Lower leg skin (tissue), 4 donors: ENCODE measurements at regions not wholly inside any gene's neighbourhood (a gene's known extent, or its start where the extent isn't known, plus 50 kb on each side); places are given as distances from the start of the nearest gene placed in this dataset.

Experiments used
- DNase-seq, 2 donors: peaks; one replicate each; pipeline ENCODE4 v3.0.0-alpha.2; 2019; ENCODE audit warnings: low spot score in 2 of 2
- H3K4me3 ChIP-seq: fragments of 200-600 bp; sonication (generic); 2 replicates; pipeline ENCODE4 v1.5.1; 2017; ENCODE audit warnings: mild to moderate bottlenecking, low read depth; ENCODE audit not compliant: poor library complexity, severe bottlenecking
- CTCF ChIP-seq, 3 donors: fragments of 450-650 bp; IDR thresholded peaks; one replicate each; pipeline ENCODE4 v1.5.1; 2016; ENCODE audit warnings: antibody characterized with exemption in 3 of 3, mild to moderate bottlenecking in 3 of 3, moderate library complexity in 2 of 3
- POLR2A ChIP-seq, 2 donors: fragments of 450-650 bp; IDR thresholded peaks; one replicate each; pipeline ENCODE4 v1.6.1; 2016 to 2017; ENCODE audit warnings: antibody characterized with exemption in 2 of 2, mild to moderate bottlenecking in 1 of 2, moderate library complexity in 1 of 2
- WGBS, 2 donors: methylation state at CpG; one replicate each; pipeline ENCODE4 v1.1.5; 2018; 5-methylcytosine and 5-hydroxymethylcytosine counted together
- intact Hi-C: fragments of 100-400 bp; cut with DNase I; formaldehyde crosslinking; loops from one replicate; pipeline ENCODE4 v1.15.0; 2023; ENCODE audit warnings: low total_unique reads

- no peak overlapping the region for H3K4me3 ChIP-seq
- TF ChIP-seq CTCF (IDR thresholded peaks at IDR 0.05) = no peak
- no peak for TF ChIP-seq POLR2A (IDR thresholded peaks at IDR 0.05)
- DNase-seq = no peak
- intact Hi-C loops = no loop called here
- 49 to 74% methylated on average over 1 of the region's 1 CpG for WGBS, 2 donors
These were observed 149.7 kb downstream of the DKK1 start for GRCh38 chr10:52463826-52464225.

- intact Hi-C loops = no loop called here
- whole genome bisulfite sequencing, 2 donors = 83 to 86% methylated on average over 9 of the region's 9 CpGs
- H3K4me3 ChIP-seq = no peak overlapping the region
- no peak for DNase-seq
- TF ChIP-seq POLR2A (IDR thresholded peaks at IDR 0.05) = no peak
- no peak for TF ChIP-seq CTCF (IDR thresholded peaks at IDR 0.05)
These were observed 150.5 kb downstream of the DKK1 start for GRCh38 chr10:52464368-52465124.

- WGBS, 2 donors = 59 to 63% methylated on average over 3 of the region's 3 CpGs
- TF ChIP-seq POLR2A (IDR thresholded peaks at IDR 0.05) = no peak
- TF ChIP-seq CTCF (IDR thresholded peaks at IDR 0.05) = no peak
- intact Hi-C loops = no loop called here
- H3K4me3 ChIP-seq = no peak overlapping the region
- DNase-seq = no peak
These were observed 151.1 kb downstream of the DKK1 start for GRCh38 chr10:52465202-52465601.

GRCh38 chr10:52466464-52466863, 152.4 kb downstream of the DKK1 start:
- 45 to 52% methylated on average over 5 of the region's 5 CpGs for WGBS, 2 donors
- intact Hi-C loops = no loop called here
- TF ChIP-seq POLR2A (IDR thresholded peaks at IDR 0.05) (no peak), CTCF (IDR thresholded peaks at IDR 0.05) (no peak)
- H3K4me3 ChIP-seq = no peak overlapping the region
- DNase-seq = no peak

GRCh38 chr10:52469970-52470705, 156.1 kb downstream of the DKK1 start:
- H3K4me3 ChIP-seq = no peak overlapping the region
- intact Hi-C loops = no loop called here
- 90 to 97% methylated on average over 1 of the region's 1 CpG for WGBS, 2 donors
- no peak for TF ChIP-seq CTCF (IDR thresholded peaks at IDR 0.05)
- TF ChIP-seq POLR2A (IDR thresholded peaks at IDR 0.05) = no peak
- no peak for DNase-seq
